Testis (tissue), 2 donors: ENCODE measurements at regions not wholly inside any gene's neighbourhood (a gene's known extent, or its start where the extent isn't known, plus 50 kb on each side); places are given as distances from the start of the nearest gene placed in this dataset.

Source experiments
- DNase-seq: peaks from one replicate; pipeline ENCODE4 v3.0.0-alpha.2; 2019
- H3K27ac ChIP-seq, 2 donors: fragments of 200-600 bp; sonication (generic); one replicate each; pipeline ENCODE4 v1.5.1; 2019
- H3K27me3 ChIP-seq: fragments of 200-600 bp; sonication (generic); one replicate; pipeline ENCODE4 v1.5.1; 2019
- H3K36me3 ChIP-seq: fragments of 200-600 bp; sonication (generic); one replicate; pipeline ENCODE4 v1.5.1; 2017; ENCODE audit warnings: low read depth; ENCODE audit errors: missing control alignments
- H3K4me1 ChIP-seq: fragments of 200-600 bp; sonication (generic); one replicate; pipeline ENCODE4 v1.5.1; 2019
- H3K4me3 ChIP-seq, 2 donors: fragments of 200-600 bp; sonication (generic); one replicate each; pipeline ENCODE4 v1.5.1; 2017 to 2019
- H3K9me3 ChIP-seq: fragments of 200-600 bp; sonication (generic); one replicate; pipeline ENCODE4 v1.5.1; 2017
- POLR2A ChIP-seq: fragments of 450-650 bp; IDR thresholded peaks from one replicate; pipeline ENCODE4 v1.6.1; 2017; ENCODE audit warnings: antibody characterized with exemption, mild to moderate bottlenecking, moderate library complexity
- WGBS, 2 donors: methylation state at CpG; one replicate each; pipeline ENCODE4 v1.1.5; 2018; 5-methylcytosine and 5-hydroxymethylcytosine counted together
- intact Hi-C: fragments of 100-400 bp; cut with DNase I; formaldehyde crosslinking; loops from one replicate; pipeline ENCODE4 v1.15.1; 2023; ENCODE audit warnings: low total_unique reads
- TF ChIP-seq, protein P1 (sequence below), 3 experiments: fragments of 450-650 bp in 2 of 3; fragments of 200-600 bp in 1 of 3; sonication (generic) in 1 of 3; IDR thresholded peaks; one replicate each; pipeline ENCODE4 v1.5.1; 2016 to 2019; ENCODE audit warnings: antibody characterized with exemption in 3 of 3, mild to moderate bottlenecking in 2 of 3, moderate library complexity in 1 of 3

DNA sequence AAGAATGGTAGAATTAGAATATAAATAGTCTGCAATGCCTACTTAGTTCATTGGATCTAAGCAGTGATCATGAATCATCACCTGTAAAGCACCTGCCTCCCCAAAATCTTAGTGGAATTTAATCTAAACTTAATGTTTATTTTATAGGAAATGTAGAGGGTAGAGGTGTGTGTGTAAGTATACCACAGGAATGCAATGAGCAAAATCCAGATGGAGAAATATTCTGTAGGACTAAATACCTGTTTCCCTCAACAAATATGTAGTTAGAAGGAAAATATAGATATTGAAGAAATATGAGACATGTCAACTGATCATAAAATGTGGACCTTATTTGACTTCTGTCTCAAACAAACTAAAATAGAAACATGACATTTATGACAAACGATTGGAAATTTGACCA, 839.2 kb upstream of the FBXO33 start:
- Histone ChIP-seq H3K4me1 (no peaks in the 10 kb centered on the region), H3K27me3 (no peaks in the 10 kb centered on the region), H3K9me3 (no peaks in the 10 kb centered on the region), H3K27ac (no peak overlapping the region), H3K36me3 (no peaks in the 10 kb centered on the region), H3K4me3 (no peak overlapping the region)
- no peak for TF ChIP-seq POLR2A
- TF ChIP-seq, protein P1, sequence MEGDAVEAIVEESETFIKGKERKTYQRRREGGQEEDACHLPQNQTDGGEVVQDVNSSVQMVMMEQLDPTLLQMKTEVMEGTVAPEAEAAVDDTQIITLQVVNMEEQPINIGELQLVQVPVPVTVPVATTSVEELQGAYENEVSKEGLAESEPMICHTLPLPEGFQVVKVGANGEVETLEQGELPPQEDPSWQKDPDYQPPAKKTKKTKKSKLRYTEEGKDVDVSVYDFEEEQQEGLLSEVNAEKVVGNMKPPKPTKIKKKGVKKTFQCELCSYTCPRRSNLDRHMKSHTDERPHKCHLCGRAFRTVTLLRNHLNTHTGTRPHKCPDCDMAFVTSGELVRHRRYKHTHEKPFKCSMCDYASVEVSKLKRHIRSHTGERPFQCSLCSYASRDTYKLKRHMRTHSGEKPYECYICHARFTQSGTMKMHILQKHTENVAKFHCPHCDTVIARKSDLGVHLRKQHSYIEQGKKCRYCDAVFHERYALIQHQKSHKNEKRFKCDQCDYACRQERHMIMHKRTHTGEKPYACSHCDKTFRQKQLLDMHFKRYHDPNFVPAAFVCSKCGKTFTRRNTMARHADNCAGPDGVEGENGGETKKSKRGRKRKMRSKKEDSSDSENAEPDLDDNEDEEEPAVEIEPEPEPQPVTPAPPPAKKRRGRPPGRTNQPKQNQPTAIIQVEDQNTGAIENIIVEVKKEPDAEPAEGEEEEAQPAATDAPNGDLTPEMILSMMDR (IDR thresholded peaks at IDR 0.05) = no peak
- DNase-seq = no peak
- 71 to 83% methylated on average over 1 of the region's 1 CpG for WGBS, 2 donors
- intact Hi-C loops = no loop called here

DNA sequence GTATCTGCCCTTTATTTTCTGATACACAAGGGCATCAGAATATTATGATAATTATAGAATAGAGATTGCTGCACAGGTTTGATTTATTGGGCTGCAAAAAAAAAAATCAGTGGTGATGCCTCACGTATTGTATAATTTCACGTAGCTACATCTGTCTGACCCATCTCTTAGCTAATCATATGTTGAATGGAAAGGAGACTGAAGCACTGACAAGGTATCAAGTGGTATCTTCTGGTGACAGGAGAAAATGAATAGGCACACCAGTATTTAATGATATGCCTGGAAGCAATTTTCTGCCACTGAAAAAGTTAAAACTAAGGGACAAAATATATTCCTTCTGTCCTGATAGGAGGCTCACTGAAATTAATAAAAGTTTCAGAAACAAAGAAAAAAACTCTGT, 837.2 kb upstream of the FBXO33 start:
- TF ChIP-seq, protein P1 (IDR thresholded peaks at IDR 0.05) = no peak
- no peaks in the 10 kb centered on the region for H3K9me3 ChIP-seq
- WGBS, 2 donors = 58 to 73% methylated on average over 2 of the region's 2 CpGs
- no peaks in the 10 kb centered on the region for H3K4me1 ChIP-seq
- no peak overlapping the region for H3K4me3 ChIP-seq
- no peak for DNase-seq
- H3K27ac ChIP-seq = no peak overlapping the region
- intact Hi-C loops = no loop called here
- H3K36me3 ChIP-seq = no peaks in the 10 kb centered on the region
- H3K27me3 ChIP-seq = no peaks in the 10 kb centered on the region

DNA sequence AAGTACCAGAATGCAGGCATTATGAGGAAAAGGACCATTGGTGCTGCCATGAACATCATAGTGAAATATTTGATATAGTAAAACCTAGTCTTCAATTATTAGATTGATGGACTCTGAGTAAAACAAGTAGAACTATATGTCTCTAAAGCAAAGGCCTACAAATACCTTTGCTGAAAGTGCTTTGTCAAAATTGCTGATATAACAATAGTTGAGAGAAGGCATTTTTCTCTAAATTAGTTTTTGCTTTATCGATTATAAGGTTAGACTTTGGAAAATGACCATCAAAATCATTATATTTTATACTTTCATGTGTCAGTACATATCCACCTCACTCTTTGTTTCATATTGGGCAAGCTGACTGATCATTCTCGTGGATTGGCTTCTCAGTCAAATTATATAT, 836.0 kb upstream of the FBXO33 start:
- no peak for DNase-seq
- Histone ChIP-seq H3K27me3 (no peaks in the 10 kb centered on the region), H3K4me3 (no peak overlapping the region), H3K9me3 (no peaks in the 10 kb centered on the region), H3K4me1 (no peaks in the 10 kb centered on the region), H3K36me3 (no peaks in the 10 kb centered on the region), H3K27ac (no peak overlapping the region)
- intact Hi-C loops = no loop called here
- 89 to 93% methylated on average over 2 of the region's 2 CpGs for WGBS, 2 donors
- TF ChIP-seq POLR2A = no peak
- TF ChIP-seq, protein P1 (IDR thresholded peaks at IDR 0.05) = no peak

DNA sequence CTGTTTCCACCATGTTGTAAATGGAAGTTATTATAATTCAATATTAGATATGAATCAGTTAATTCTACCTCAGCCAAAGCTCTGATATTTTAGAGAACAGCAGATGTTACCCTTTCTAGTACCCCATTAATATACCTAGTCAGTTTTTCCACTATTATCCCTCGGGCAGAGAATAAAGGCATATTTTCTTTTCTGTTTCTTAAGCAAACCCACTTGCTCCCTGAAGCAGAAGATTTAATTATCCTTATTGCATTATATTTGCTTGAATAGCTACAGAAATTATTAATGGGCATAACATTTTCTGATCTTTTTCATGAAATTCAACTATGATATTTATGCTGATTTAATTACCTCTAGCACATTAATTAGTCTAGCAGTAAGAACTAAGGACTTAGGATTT, 832.9 kb upstream of the FBXO33 start:
- H3K36me3 ChIP-seq = no peaks in the 10 kb centered on the region
- H3K4me3 ChIP-seq = no peak overlapping the region
- intact Hi-C loops = no loop called here
- H3K9me3 ChIP-seq = no peaks in the 10 kb centered on the region
- no peaks in the 10 kb centered on the region for H3K27me3 ChIP-seq
- no peak for TF ChIP-seq POLR2A
- TF ChIP-seq, protein P1 (IDR thresholded peaks at IDR 0.05) = no peak
- no peak overlapping the region for H3K27ac ChIP-seq
- 56 to 67% methylated on average over 1 of the region's 1 CpG for WGBS, 2 donors
- DNase-seq = no peak
- no peaks in the 10 kb centered on the region for H3K4me1 ChIP-seq

DNA sequence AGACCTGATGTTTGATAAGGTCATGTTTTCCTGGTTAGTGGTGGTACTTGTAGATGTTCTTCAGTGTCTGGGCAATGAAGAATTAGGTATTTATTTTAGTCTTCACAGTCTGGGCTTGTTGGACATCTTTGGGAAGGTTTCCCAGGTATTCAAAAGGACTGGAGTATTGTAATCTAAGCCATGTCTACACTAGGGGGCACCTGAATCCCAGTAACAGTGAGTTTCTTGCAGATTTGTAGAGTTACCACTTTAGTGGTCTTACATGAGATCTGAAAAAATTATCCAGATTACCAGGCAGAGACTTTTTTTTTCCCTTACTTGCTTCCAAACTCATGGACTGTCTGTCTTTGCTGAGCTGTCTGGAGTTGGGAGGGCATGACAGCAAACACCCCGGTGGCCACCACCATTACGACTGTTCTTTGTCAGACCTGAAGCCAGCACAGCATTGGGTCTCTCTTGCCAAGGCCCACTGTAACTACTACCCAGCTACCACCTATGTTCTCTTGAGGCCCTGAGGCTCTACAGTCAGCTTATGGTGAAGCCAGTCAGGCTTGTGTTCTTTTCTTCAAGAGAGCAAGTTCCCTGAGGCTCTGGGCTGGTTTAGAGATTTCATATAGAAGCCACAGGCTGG, 820.7 kb upstream of the FBXO33 start:
- TF ChIP-seq POLR2A = no peak
- TF ChIP-seq, protein P1 (IDR thresholded peaks at IDR 0.05) = no peak
- WGBS, 2 donors = 97 to 98% methylated on average over 2 of the region's 2 CpGs
- no peak overlapping the region for H3K4me3 ChIP-seq
- H3K9me3 ChIP-seq = no peaks in the 10 kb centered on the region
- intact Hi-C loops = no loop called here
- no peaks in the 10 kb centered on the region for H3K4me1 ChIP-seq
- H3K27me3 ChIP-seq = no peaks in the 10 kb centered on the region
- no peaks in the 10 kb centered on the region for H3K36me3 ChIP-seq
- no peak overlapping the region for H3K27ac ChIP-seq
- DNase-seq = no peak
